ENCODE measurements at regions not wholly inside any gene's neighbourhood (a gene's known extent, or its start where the extent isn't known, plus 50 kb on each side); places are given as distances from the start of the nearest gene placed in this dataset.

- H3K9me3 ChIP-seq (replicated peaks; ENCODE audit: control insufficient read depth, insufficient read depth, low read length) = no peaks in the 10 kb centered on the region
- FAIRE-seq = no peak
- no peak overlapping the region for H2AFZ ChIP-seq (ENCODE audit: low read depth, low read length)
- no peak for DNase-seq (ENCODE audit: low read depth, low spot score)
- TF ChIP-seq FOS (IDR thresholded peaks at IDR 0.05; ENCODE audit: borderline replicate concordance, insufficient read depth, low read length) = no peak
- TF ChIP-seq MYC (IDR thresholded peaks at IDR 0.05; ENCODE audit: low read depth, low read length) = no peak
- TF ChIP-seq POLR2AphosphoS5 (IDR thresholded peaks at IDR 0.05; ENCODE audit: insufficient read depth, low read depth, low read length) = no peak
- no peak for TF ChIP-seq GATA2 (IDR thresholded peaks at IDR 0.05; ENCODE audit: insufficient read depth, insufficient read length, low read depth, low read length)
- TF ChIP-seq JUN (IDR thresholded peaks at IDR 0.05; ENCODE audit: borderline replicate concordance, insufficient read depth, insufficient read length, low read depth) = no peak
- TF ChIP-seq POLR2A (IDR thresholded peaks at IDR 0.05; ENCODE audit: low read depth, low read length) = no peak
- no peak for TF ChIP-seq EZH2 (IDR thresholded peaks at IDR 0.05; ENCODE audit: borderline replicate concordance, low read depth, low read length, severe bottlenecking)
- no peak for TF ChIP-seq MAX (IDR thresholded peaks at IDR 0.05; ENCODE audit: insufficient read depth, insufficient read length)
- no peak for TF ChIP-seq CTCF (IDR thresholded peaks at IDR 0.05; ENCODE audit: extremely low read depth in 1 of 2, insufficient read depth in 1 of 2, low read depth in 1 of 2, low read length in 2 of 2)
- CTCF ChIA-PET = no interaction called here
- H3K27ac ChIP-seq (ENCODE audit: insufficient read depth, low read depth, low read length) = no peak overlapping the region
- no peaks in the 10 kb centered on the region for H3K36me3 ChIP-seq (ENCODE audit: control insufficient read depth in 2 of 2, extremely low read depth in 1 of 2, insufficient read depth in 2 of 2, low read length in 2 of 2)
- no peak overlapping the region for H3K4me2 ChIP-seq (ENCODE audit: insufficient read depth, low read length)
- H3K27me3 ChIP-seq (ENCODE audit: control insufficient read depth in 2 of 2, insufficient read depth in 2 of 2, low read length in 2 of 2) = no peaks in the 10 kb centered on the region
- H3K79me2 ChIP-seq (ENCODE audit: control insufficient read depth, insufficient read depth, low read length) = no peaks in the 10 kb centered on the region
- no peak overlapping the region for H3K4me3 ChIP-seq (replicated peaks in 1 of 3; ENCODE audit: insufficient read depth in 1 of 3, low read depth in 1 of 3, low read length in 3 of 3)
- dilution Hi-C loops (cut with MboI; ENCODE audit: extremely low pct_ligation_motif_present, low sequenced_read_pairs) (no loop called here), intact Hi-C loops (cut with micrococcal nuclease) (no loop called here)
- H3K4me1 ChIP-seq (ENCODE audit: control insufficient read depth, extremely low read depth, insufficient read depth, low read length) = no peaks in the 10 kb centered on the region
- H3K9me1 ChIP-seq (replicated peaks; ENCODE audit: control insufficient read depth, extremely low read depth, insufficient read depth, low read length) = no peaks in the 10 kb centered on the region
- no TSS peak for BruUV-seq (replicated peaks)
- POLR2A ChIA-PET = no interaction called here
- H4K20me1 ChIP-seq (replicated peaks; ENCODE audit: control insufficient read depth, extremely low read depth, insufficient read depth, low read length) = no peaks in the 10 kb centered on the region
- no peak overlapping the region for H3K9ac ChIP-seq (replicated peaks; ENCODE audit: extremely low read depth, insufficient read depth, low read length)
Measured at GRCh38 chr4:60911127-60911526, 289.0 kb upstream of the ADGRL3 start.
